Skeletal muscle satellite cell (primary cell): ENCODE measurements at regions not wholly inside any gene's neighbourhood (a gene's known extent, or its start where the extent isn't known, plus 50 kb on each side); places are given as distances from the start of the nearest gene placed in this dataset.
"Not testable (repeated sequence)": the region's sequence is repeated elsewhere in the genome, so short reads cannot be mapped to it uniquely, and the experiment has no call there.

Experiments used
- H3K27me3 ChIP-seq: 2 replicates; pipeline ENCODE4 v1.7.0; 2013; ENCODE audit warnings: low read length; ENCODE audit not compliant: control insufficient read depth, insufficient read depth
- H3K36me3 ChIP-seq: 2 replicates; pipeline ENCODE4 v1.7.0; 2013; ENCODE audit warnings: mild to moderate bottlenecking, control low read depth, low read length; ENCODE audit not compliant: insufficient read depth
- H3K4me1 ChIP-seq: 2 replicates; pipeline ENCODE4 v1.7.0; 2013; ENCODE audit warnings: low read length; ENCODE audit not compliant: control insufficient read depth, insufficient read depth
- H3K4me2 ChIP-seq: 2 replicates; pipeline ENCODE4 v1.7.0; 2013; ENCODE audit warnings: mild to moderate bottlenecking, low read length
- H3K4me3 ChIP-seq: 2 replicates; pipeline ENCODE4 v1.7.0; 2013; ENCODE audit warnings: low read length
- H3K9ac ChIP-seq: 2 replicates; pipeline ENCODE4 v1.7.0; 2013; ENCODE audit warnings: mild to moderate bottlenecking, low read depth, low read length, moderate library complexity
- H3K9me3 ChIP-seq: replicated peaks from 2 replicates; pipeline ENCODE4 v1.7.0; 2013; ENCODE audit warnings: mild to moderate bottlenecking, control low read depth, low read length

GRCh38 chr2:109723153-109723552, 71.0 kb upstream of the RGPD5 start:
- not testable (repeated sequence) for H3K9ac ChIP-seq, H3K4me3 ChIP-seq, H3K36me3 ChIP-seq, H3K9me3 ChIP-seq, H3K4me1 ChIP-seq, H3K4me2 ChIP-seq
- peaks cover 74% of the 10 kb centered on the region for H3K27me3 ChIP-seq

GRCh38 chr2:109724533-109725460, 69.3 kb upstream of the RGPD5 start:
- peaks cover 81% of the 10 kb centered on the region for H3K27me3 ChIP-seq
- H3K4me2 ChIP-seq: no peak overlapping the region
- no peaks in the 10 kb centered on the region for H3K4me1 ChIP-seq
- H3K36me3 ChIP-seq: no peaks in the 10 kb centered on the region
- H3K9me3 ChIP-seq: peaks cover 3% of the 10 kb centered on the region
- H3K4me3 ChIP-seq: no peak overlapping the region
- H3K9ac ChIP-seq: no peak overlapping the region

- Histone ChIP-seq H3K4me3 (no peak overlapping the region), H3K9me3 (peaks cover 3% of the 10 kb centered on the region), H3K36me3 (no peaks in the 10 kb centered on the region), H3K27me3 (peaks cover 71% of the 10 kb centered on the region), H3K4me2 (no peak overlapping the region), H3K4me1 (no peaks in the 10 kb centered on the region), H3K9ac (no peak overlapping the region)
Measured at GRCh38 chr2:109726379-109727270, 67.5 kb upstream of the RGPD5 start.

- Histone ChIP-seq H3K4me1 (no peaks in the 10 kb centered on the region), H3K9me3 (peaks cover 3% of the 10 kb centered on the region), H3K27me3 (peaks cover 66% of the 10 kb centered on the region), H3K36me3 (no peaks in the 10 kb centered on the region), H3K4me2 (no peak overlapping the region), H3K9ac (no peak overlapping the region), H3K4me3 (no peak overlapping the region)
Measured at GRCh38 chr2:109727929-109728447, 66.1 kb upstream of the RGPD5 start.

- H3K4me3 ChIP-seq, H3K4me1 ChIP-seq, H3K9me3 ChIP-seq, H3K9ac ChIP-seq, H3K36me3 ChIP-seq, H3K4me2 ChIP-seq: not testable (repeated sequence)
- H3K27me3 ChIP-seq: peaks cover 39% of the 10 kb centered on the region
Measured at GRCh38 chr2:109733746-109734145, 60.4 kb upstream of the RGPD5 start.

- Histone ChIP-seq H3K27me3 (peaks cover 21% of the 10 kb centered on the region), H3K4me1 (no peaks in the 10 kb centered on the region), H3K4me3 (no peak overlapping the region), H3K9ac (no peak overlapping the region), H3K36me3 (no peaks in the 10 kb centered on the region), H3K4me2 (no peak overlapping the region), H3K9me3 (no peaks in the 10 kb centered on the region)
Measured at GRCh38 chr2:109736177-109736827, 57.8 kb upstream of the RGPD5 start.
